Adrenal gland (tissue), 5 donors: ENCODE measurements at regions not wholly inside any gene's neighbourhood (a gene's known extent, or its start where the extent isn't known, plus 50 kb on each side); places are given as distances from the start of the nearest gene placed in this dataset.

Experiments
- POLR2A ChIP-seq, 2 donors: fragments of 450-650 bp; IDR thresholded peaks; one replicate each; pipeline ENCODE4 v1.6.1; 2017; ENCODE audit warnings: antibody characterized with exemption in 2 of 2, mild to moderate bottlenecking in 2 of 2, moderate library complexity in 1 of 2
- TF ChIP-seq, protein P1 (sequence below), 6 experiments: fragments of 450-650 bp in 4 of 6; fragments of 200-600 bp in 2 of 6; sonication (generic) in 1 of 6; IDR thresholded peaks; 1 replicate in 5 of 6; 2 replicates in 1 of 6; pipeline versions ENCODE4 v1.5.1 to v1.8.0; 2016 to 2021; ENCODE audit warnings: antibody characterized with exemption in 6 of 6, mild to moderate bottlenecking in 2 of 6, moderate library complexity in 1 of 6
- donor health status: DM: no; HTN: no; CAD: no.

DNA sequence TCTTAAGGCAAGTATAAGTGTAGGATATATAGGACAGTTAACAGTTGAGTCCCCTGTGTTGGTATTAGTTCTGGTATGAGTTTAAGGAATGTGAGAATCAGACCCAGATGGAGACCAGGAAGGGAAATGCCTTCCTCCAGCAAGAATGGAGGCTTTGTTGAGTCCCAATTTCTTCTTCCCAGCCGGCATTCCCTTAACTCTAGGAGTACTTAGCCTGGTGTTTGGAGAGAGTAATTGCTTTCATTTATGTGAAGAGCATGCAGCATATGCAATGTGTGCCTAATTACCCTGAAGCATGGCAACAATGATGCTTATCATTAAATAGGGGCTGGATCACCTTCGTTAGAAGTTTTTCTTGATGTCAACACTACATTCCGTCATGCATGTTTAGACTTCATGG, 225.9 kb upstream of the XYLT1 start:
- TF ChIP-seq, protein P1, sequence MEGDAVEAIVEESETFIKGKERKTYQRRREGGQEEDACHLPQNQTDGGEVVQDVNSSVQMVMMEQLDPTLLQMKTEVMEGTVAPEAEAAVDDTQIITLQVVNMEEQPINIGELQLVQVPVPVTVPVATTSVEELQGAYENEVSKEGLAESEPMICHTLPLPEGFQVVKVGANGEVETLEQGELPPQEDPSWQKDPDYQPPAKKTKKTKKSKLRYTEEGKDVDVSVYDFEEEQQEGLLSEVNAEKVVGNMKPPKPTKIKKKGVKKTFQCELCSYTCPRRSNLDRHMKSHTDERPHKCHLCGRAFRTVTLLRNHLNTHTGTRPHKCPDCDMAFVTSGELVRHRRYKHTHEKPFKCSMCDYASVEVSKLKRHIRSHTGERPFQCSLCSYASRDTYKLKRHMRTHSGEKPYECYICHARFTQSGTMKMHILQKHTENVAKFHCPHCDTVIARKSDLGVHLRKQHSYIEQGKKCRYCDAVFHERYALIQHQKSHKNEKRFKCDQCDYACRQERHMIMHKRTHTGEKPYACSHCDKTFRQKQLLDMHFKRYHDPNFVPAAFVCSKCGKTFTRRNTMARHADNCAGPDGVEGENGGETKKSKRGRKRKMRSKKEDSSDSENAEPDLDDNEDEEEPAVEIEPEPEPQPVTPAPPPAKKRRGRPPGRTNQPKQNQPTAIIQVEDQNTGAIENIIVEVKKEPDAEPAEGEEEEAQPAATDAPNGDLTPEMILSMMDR (IDR thresholded peaks at IDR 0.05): no peak
- no peak for TF ChIP-seq POLR2A (IDR thresholded peaks at IDR 0.05)
